HG03354 (cell line): ENCODE measurements at regions not wholly inside any gene's neighbourhood (a gene's known extent, or its start where the extent isn't known, plus 50 kb on each side); places are given as distances from the start of the nearest gene placed in this dataset.
"Not testable (repeated sequence)": the region's sequence is repeated elsewhere in the genome, so short reads cannot be mapped to it uniquely, and the experiment has no call there.

Experiments
- ATAC-seq: cut with Tn5 transposase; IDR thresholded peaks from one replicate; pipeline ENCODE4 v1.9.1; 2021; ENCODE audit warnings: mild to moderate bottlenecking; ENCODE audit not compliant: unreplicated experiment, poor library complexity, severe bottlenecking

- no peak for ATAC-seq
These were observed 75.3 kb upstream of the SFSWAP start for GRCh38 chr12:131635491-131636122.

- ATAC-seq, result no peak
These were observed 74.6 kb upstream of the SFSWAP start for GRCh38 chr12:131636266-131636665.

- ATAC-seq, result no peak
These were observed 73.7 kb upstream of the SFSWAP start for GRCh38 chr12:131636940-131637750.

- no peak for ATAC-seq
These were observed 72.9 kb upstream of the SFSWAP start for GRCh38 chr12:131637986-131638385.

- ATAC-seq, result no peak
These were observed 71.5 kb upstream of the SFSWAP start for GRCh38 chr12:131639270-131639940.

GRCh38 chr12:131640525-131640924, 70.4 kb upstream of the SFSWAP start:
- ATAC-seq, result no peak

GRCh38 chr12:131641315-131641714, 69.6 kb upstream of the SFSWAP start:
- ATAC-seq, result no peak

- no peak for ATAC-seq
These were observed 68.8 kb upstream of the SFSWAP start for GRCh38 chr12:131642101-131642540.

GRCh38 chr12:131642771-131643170, 68.1 kb upstream of the SFSWAP start:
- no peak for ATAC-seq

GRCh38 chr12:131643631-131644452, 67.0 kb upstream of the SFSWAP start:
- ATAC-seq, result no peak

- no peak for ATAC-seq
These were observed 66.4 kb upstream of the SFSWAP start for GRCh38 chr12:131644481-131644880.

- not testable (repeated sequence) for ATAC-seq
These were observed 66.0 kb upstream of the SFSWAP start for GRCh38 chr12:131644917-131645316.

- ATAC-seq, result not testable (repeated sequence)
These were observed 65.3 kb upstream of the SFSWAP start for GRCh38 chr12:131645557-131645956.

GRCh38 chr12:131646444-131646843, 64.4 kb upstream of the SFSWAP start:
- ATAC-seq, result not testable (repeated sequence)

- ATAC-seq, result no peak
These were observed 63.2 kb upstream of the SFSWAP start for GRCh38 chr12:131647667-131648066.

- ATAC-seq, result not testable (repeated sequence)
These were observed 55.3 kb upstream of the SFSWAP start for GRCh38 chr12:131655469-131656174.

GRCh38 chr12:131656796-131657195, 54.1 kb upstream of the SFSWAP start:
- not testable (repeated sequence) for ATAC-seq

- not testable (repeated sequence) for ATAC-seq
These were observed 52.3 kb upstream of the SFSWAP start for GRCh38 chr12:131658605-131659004.

- ATAC-seq, result not testable (repeated sequence)
These were observed 51.4 kb upstream of the SFSWAP start for GRCh38 chr12:131659484-131659883.
